ENCODE measurements at regions not wholly inside any gene's neighbourhood (a gene's known extent, or its start where the extent isn't known, plus 50 kb on each side); places are given as distances from the start of the nearest gene placed in this dataset.

GRCh38 chr9:20209391-20210340 is 412.6 kb downstream of the MLLT3 start:
- Histone ChIP-seq H3K4me1 (no peaks in the 10 kb centered on the region), H3K4me3 (no peak overlapping the region), H3K27ac (no peak overlapping the region), H3K36me3 (no peaks in the 10 kb centered on the region), H3K9me3 (no peaks in the 10 kb centered on the region), H3K27me3 (ENCODE audit: low read depth) (no peaks in the 10 kb centered on the region)
- DNase-seq, result no peak
- ATAC-seq, result no peak
- intact Hi-C loops (cut with DNase I), result no loop called here
- no peak for TF ChIP-seq CTCF (IDR thresholded peaks at IDR 0.05)

GRCh38 chr9:20208961-20209371 is 413.3 kb downstream of the MLLT3 start:
- Histone ChIP-seq H3K4me3 (no peak overlapping the region), H3K27me3 (ENCODE audit: low read depth) (no peaks in the 10 kb centered on the region), H3K27ac (no peak overlapping the region), H3K9me3 (no peaks in the 10 kb centered on the region), H3K4me1 (no peaks in the 10 kb centered on the region), H3K36me3 (no peaks in the 10 kb centered on the region)
- ATAC-seq, result no peak
- TF ChIP-seq CTCF (IDR thresholded peaks at IDR 0.05), result no peak
- DNase-seq, result no peak
- intact Hi-C loops (cut with DNase I), result no loop called here

GRCh38 chr9:20208226-20208625 is 414.1 kb downstream of the MLLT3 start:
- no peak for ATAC-seq
- no peaks in the 10 kb centered on the region for H3K36me3 ChIP-seq
- H3K4me1 ChIP-seq, result no peaks in the 10 kb centered on the region
- no peak for DNase-seq
- TF ChIP-seq CTCF (IDR thresholded peaks at IDR 0.05), result no peak
- intact Hi-C loops (cut with DNase I), result no loop called here
- H3K27me3 ChIP-seq (ENCODE audit: low read depth), result no peaks in the 10 kb centered on the region
- no peaks in the 10 kb centered on the region for H3K9me3 ChIP-seq
- H3K27ac ChIP-seq, result no peak overlapping the region
- no peak overlapping the region for H3K4me3 ChIP-seq

GRCh38 chr9:20207176-20207575 is 415.1 kb downstream of the MLLT3 start:
- Histone ChIP-seq H3K27me3 (ENCODE audit: low read depth) (no peaks in the 10 kb centered on the region), H3K27ac (no peak overlapping the region), H3K9me3 (no peaks in the 10 kb centered on the region), H3K36me3 (no peaks in the 10 kb centered on the region), H3K4me3 (no peak overlapping the region), H3K4me1 (no peaks in the 10 kb centered on the region)
- TF ChIP-seq CTCF (IDR thresholded peaks at IDR 0.05), result no peak
- DNase-seq, result no peak
- no peak for ATAC-seq
- intact Hi-C loops (cut with DNase I), result no loop called here

- DNase-seq (no peak), ATAC-seq (no peak)
- Histone ChIP-seq H3K4me1 (no peaks in the 10 kb centered on the region), H3K27me3 (ENCODE audit: low read depth) (no peaks in the 10 kb centered on the region), H3K9me3 (no peaks in the 10 kb centered on the region), H3K36me3 (no peaks in the 10 kb centered on the region), H3K4me3 (no peak overlapping the region), H3K27ac (no peak overlapping the region)
- TF ChIP-seq CTCF (IDR thresholded peaks at IDR 0.05), result no peak
- intact Hi-C loops (cut with DNase I), result no loop called here
Observed at GRCh38 chr9:20205821-20206220, 416.5 kb downstream of the MLLT3 start.
